Left lobe of liver (tissue), 2 donors: ENCODE measurements at regions not wholly inside any gene's neighbourhood (a gene's known extent, or its start where the extent isn't known, plus 50 kb on each side); places are given as distances from the start of the nearest gene placed in this dataset.
A peak's percentile ranks its signal among the peaks of the same experiment; 100 is the strongest.

Experiments
- ATAC-seq: fragments of 200-7000 bp; cut with Tn5 transposase; one replicate; pipeline ENCODE4 v1.9.1; 2020; ENCODE audit warnings: mild to moderate bottlenecking, moderate library complexity
- DNase-seq: peaks from one replicate; pipeline ENCODE4 v3.0.0-alpha.2; 2020; ENCODE audit warnings: low spot score
- donor health status: DM: no; HTN: no; CAD: no; lungs with moderate emphysema.
- donor health status: DM: no; HTN: yes; CAD: no.

GRCh38 chr6:154561750-154562149, 51.3 kb upstream of the CNKSR3 start:
- ATAC-seq, result no peak

GRCh38 chr6:154565331-154565730, 54.8 kb upstream of the CNKSR3 start:
- no peak for ATAC-seq
- DNase-seq, result no peak

More at GRCh38 chr6:154561750-154562149, 51.3 kb upstream of the CNKSR3 start:
- DNase-seq, result no peak

GRCh38 chr6:154566866-154567265, 56.4 kb upstream of the CNKSR3 start:
- ATAC-seq (no peak), DNase-seq (no peak)

GRCh38 chr6:154567695-154568220, 57.3 kb upstream of the CNKSR3 start:
- no peak for DNase-seq
- no peak for ATAC-seq

- no peak for DNase-seq
- peak; percentile 53 for ATAC-seq
These were observed 58.8 kb upstream of the CNKSR3 start for GRCh38 chr6:154569156-154569862.

- DNase-seq, result no peak
- ATAC-seq, result no peak
These were observed 60.0 kb upstream of the CNKSR3 start for GRCh38 chr6:154570505-154570904.

- ATAC-seq (no peak), DNase-seq (no peak)
These were observed 62.1 kb upstream of the CNKSR3 start for GRCh38 chr6:154572556-154572955.

GRCh38 chr6:154578004-154578559, 67.6 kb upstream of the CNKSR3 start:
- ATAC-seq (no peak), DNase-seq (no peak)

- no peak for DNase-seq
- no peak for ATAC-seq
These were observed 68.6 kb upstream of the CNKSR3 start for GRCh38 chr6:154579046-154579445.

- ATAC-seq (no peak), DNase-seq (no peak)
These were observed 69.0 kb upstream of the CNKSR3 start for GRCh38 chr6:154579485-154579884.

- DNase-seq, result no peak
- ATAC-seq, result no peak
These were observed 70.1 kb upstream of the CNKSR3 start for GRCh38 chr6:154580397-154581135.

GRCh38 chr6:154582696-154583095, 72.2 kb upstream of the CNKSR3 start:
- no peak for ATAC-seq

GRCh38 chr6:154583546-154584188, 73.2 kb upstream of the CNKSR3 start:
- ATAC-seq (no peak), DNase-seq (no peak)

More at GRCh38 chr6:154582696-154583095, 72.2 kb upstream of the CNKSR3 start:
- no peak for DNase-seq

- peak; percentile 77 for ATAC-seq
- no peak for DNase-seq
These were observed 80.3 kb upstream of the CNKSR3 start for GRCh38 chr6:154590756-154591155.

GRCh38 chr6:154591234-154591633, 80.7 kb upstream of the CNKSR3 start:
- DNase-seq (no peak), ATAC-seq (no peak)

GRCh38 chr6:154592199-154592860, 81.8 kb upstream of the CNKSR3 start:
- no peak for DNase-seq
- no peak for ATAC-seq

- DNase-seq (no peak), ATAC-seq (no peak)
These were observed 82.6 kb upstream of the CNKSR3 start for GRCh38 chr6:154593122-154593521.

GRCh38 chr6:154594496-154595198, 84.2 kb upstream of the CNKSR3 start:
- ATAC-seq (no peak), DNase-seq (no peak)

- DNase-seq (no peak), ATAC-seq (no peak)
These were observed 85.1 kb upstream of the CNKSR3 start for GRCh38 chr6:154595538-154595937.

GRCh38 chr6:154596009-154596408, 85.5 kb upstream of the CNKSR3 start:
- DNase-seq, result no peak
- ATAC-seq, result no peak
